HG03565 (cell line): ENCODE measurements at regions not wholly inside any gene's neighbourhood (a gene's known extent, or its start where the extent isn't known, plus 50 kb on each side); places are given as distances from the start of the nearest gene placed in this dataset.

Experiments used
- ATAC-seq: cut with Tn5 transposase; IDR thresholded peaks from one replicate; pipeline ENCODE4 v1.9.1; 2021; ENCODE audit warnings: mild to moderate bottlenecking, moderate library complexity; ENCODE audit not compliant: unreplicated experiment

DNA sequence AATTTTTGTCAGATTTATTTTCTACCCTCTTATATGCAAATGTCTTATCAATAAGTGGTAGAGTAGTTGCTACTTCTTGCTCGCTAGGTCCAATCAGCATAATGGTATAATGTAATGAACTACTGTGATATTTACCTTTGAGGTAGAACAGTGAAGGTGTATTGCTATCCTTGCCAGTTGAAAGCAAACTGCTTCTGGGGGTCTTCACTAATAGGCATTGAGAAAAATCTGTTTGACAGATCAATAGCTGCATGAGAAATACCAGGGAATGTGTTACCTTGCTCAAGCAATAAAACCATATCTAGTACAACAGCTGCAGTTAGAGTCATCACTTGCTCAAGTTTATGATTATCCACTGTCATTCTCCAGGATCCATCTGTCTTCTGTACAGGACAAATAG lies 50.1 kb upstream of the EFEMP1 start:
- ATAC-seq: no peak

- no peak for ATAC-seq
These were observed 53.1 kb upstream of the EFEMP1 start for GRCh38 chr2:55976681-55977080.

DNA sequence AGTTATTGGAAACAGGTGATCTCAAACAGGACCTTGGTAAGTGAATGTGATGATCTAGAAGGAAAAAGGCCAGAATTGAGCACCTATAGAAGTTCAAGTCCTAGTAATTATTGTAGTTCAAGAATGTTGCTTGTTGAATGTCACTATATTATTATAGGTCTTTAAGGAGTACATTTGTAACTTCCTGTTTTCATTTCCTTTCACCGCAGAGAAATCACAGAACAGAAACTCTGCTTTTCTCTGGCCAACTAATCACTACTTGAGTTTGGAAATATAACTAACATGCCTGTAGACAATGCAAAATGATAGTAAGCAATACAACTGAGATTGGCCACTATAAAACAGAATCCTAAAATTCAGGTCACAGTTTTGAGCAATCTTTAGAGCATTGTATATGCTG lies 61.8 kb upstream of the EFEMP1 start:
- peak; percentile 91 for ATAC-seq

- ATAC-seq: no peak
These were observed 62.4 kb upstream of the EFEMP1 start for GRCh38 chr2:55986001-55986400.

DNA sequence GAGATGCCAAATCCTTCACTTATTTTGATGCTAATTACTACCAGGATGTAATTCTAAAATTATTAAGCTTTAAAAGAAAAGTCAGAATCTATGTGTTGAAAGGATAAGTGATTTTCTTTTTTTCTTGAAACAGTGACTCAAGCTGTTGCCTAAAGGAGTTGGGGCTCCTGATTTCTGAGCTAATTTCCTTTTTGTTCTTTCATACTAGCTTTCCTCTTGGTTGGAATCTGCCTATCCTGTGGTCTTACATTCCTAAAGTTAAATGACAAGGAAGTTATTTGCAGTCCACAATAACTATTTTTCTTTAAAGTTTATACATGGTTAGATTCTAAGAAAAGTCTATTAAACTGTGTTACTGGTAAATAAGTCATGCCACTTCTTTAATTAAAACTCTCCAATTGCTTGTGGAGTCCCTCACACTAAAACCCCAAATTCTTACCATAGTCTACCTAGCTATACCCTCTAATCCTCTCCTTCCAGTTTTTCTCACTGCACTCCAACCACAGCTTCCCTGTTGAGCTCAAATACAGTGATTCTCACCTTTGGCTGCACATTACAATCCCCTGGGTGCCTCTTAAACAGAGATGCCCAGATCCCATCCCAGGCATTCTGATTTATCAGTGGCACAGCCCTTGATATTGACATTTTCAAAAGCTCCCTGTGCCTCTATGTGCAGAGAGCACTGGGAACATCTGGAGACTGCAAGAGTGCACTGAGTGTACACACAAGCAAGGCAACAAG lies 63.3 kb upstream of the EFEMP1 start:
- ATAC-seq: no peak

DNA sequence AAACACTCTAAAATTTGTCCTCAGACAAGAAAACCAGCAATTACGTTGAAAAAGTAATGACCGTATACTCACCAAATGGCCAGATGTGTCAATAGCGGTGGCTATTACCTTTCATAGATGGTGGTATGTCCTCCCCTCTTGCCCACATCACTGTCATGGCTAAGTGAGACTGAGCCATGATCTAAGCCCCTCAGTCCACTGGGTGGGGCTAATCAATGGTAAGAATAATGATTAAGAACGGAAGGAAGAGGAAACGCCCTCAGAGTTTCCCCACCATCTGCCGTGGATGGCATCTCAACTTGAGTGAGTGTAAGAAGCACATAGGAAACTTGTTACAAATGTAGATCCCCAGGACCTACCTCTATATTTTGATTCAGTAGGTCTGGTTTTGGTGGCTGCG lies 65.8 kb upstream of the EFEMP1 start:
- ATAC-seq: no peak

DNA sequence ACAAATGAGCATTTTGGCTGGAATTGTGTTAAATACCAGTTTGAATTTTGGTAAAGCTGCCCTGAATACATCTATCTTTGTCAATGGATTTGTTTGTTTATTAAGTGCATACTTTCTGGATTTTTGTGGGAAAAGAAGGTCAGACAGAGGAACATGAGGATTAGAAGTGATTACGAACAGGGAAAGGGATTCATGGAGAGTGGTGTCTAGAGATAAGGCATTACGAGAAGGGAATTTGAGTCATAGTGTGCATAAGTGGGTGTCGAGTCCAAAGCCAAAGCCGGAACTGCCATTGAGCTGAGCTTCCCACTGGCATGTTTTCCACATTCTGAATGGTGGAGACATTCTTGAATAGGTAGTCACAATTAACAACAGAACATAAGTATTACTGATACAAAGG lies 68.9 kb upstream of the EFEMP1 start:
- ATAC-seq: no peak

GRCh38 chr2:55993685-55994084 lies 70.1 kb upstream of the EFEMP1 start:
- no peak for ATAC-seq

DNA sequence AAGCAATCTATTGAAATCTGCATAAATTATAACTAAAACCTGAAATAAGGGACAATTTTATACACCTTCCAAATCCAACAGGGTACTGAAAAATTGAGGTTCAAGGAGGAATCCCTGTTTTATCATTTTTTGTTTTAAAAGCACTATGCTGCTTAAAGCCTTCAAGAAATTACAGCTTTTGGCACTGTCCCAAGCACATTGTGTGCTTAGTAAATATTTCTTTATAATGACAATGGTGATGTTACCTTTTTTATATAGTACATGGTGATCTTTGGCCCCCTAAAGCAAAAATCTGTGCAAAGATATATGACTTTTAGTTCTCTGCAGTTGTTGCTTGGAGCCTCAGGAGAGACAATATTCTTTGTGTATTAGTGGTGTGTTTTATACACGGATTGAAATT lies 71.6 kb upstream of the EFEMP1 start:
- no peak for ATAC-seq

DNA sequence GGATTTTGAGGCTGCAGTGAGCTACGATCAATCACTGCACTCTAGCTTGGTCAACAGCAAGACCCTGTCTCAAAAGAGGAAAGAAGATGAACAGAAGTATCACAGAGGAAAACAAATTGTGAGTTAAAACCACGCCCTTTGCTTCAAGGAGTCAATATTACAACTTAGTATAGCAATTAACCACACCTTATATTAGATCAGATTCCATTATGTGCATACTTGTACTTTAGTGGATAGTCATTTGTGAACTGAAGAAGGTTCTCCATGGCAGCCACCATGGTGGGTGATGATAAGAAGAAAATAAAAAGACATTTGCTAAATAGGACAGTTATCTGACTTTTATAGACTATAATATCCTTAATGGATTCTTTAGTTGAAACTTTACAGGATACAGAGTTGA lies 72.3 kb upstream of the EFEMP1 start:
- ATAC-seq: no peak

DNA sequence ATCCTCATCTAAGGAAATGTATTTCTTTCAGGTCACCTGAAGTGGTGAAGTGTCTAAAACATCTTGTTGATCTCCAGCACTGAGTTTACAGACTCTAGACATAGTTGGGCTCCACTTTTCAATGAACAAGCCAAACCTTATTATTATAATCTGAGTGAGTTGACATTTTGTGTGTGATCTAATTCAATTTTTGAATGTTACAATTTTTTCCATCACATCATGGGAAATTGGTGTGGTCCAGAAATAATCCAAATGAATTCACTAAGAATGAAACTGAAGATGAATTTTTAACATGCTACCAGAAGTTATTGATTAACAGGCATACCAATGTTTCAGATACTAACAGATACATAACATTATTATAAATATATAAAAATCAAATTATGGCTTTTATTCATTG lies 75.6 kb upstream of the EFEMP1 start:
- ATAC-seq: no peak

DNA sequence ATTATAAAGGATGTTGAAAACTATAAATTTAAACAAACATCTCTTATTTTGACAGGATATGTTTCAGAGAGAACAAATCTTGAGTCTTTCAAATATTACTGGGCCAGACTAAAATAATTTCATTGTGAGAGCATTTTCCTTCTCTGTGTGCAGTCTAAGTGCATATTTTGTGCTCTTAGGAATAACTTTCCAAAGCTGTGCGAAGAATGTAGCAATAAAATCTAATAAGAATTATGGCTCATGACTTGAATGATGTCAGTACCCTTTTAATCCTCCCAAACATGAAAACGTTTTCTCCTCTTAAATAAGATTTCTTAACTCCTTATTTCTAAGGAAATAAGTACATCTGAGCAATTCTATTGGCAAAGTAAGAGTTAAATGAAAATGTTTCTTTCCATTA lies 76.2 kb upstream of the EFEMP1 start:
- no peak for ATAC-seq

- ATAC-seq: no peak
These were observed 78.4 kb upstream of the EFEMP1 start for GRCh38 chr2:56001947-56002346.

DNA sequence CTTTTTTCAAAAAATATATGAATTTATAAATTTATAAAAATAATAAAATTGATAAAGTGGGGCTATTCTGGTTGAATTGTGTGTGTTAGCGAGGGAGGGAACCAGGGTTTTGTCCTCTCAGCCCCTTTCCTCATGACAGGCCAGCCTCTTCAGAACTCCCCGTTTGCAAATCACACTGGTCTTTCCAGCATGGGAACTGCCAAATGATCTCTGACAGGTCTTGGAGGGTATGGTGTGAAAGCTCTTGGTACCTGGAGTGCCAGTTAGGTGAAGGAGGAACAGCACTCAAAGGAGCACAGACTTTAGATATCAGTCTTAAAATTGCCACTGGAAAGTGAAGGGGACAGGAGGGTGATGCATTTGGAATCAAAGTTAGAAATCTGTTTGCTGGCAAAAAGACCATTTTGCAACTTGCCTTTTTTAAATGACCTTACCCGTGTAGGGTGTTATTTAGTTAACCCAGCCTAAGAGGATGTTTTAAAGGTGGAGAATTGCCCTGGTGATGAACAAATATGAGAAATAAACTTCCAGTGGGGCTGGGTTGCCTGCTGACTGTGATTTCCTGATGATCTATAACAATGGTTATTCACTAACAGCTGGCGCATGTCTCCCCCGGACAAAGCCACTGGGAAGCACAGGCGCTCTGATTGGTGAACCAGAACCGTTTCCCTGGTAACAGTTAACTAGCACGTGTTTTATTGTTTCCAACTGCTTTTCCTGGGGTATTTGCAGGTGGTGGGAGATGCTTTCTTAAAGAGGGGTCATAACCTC lies 85.3 kb upstream of the EFEMP1 start:
- ATAC-seq: no peak

- ATAC-seq: no peak
These were observed 86.3 kb upstream of the EFEMP1 start for GRCh38 chr2:56009758-56010458.

- no peak for ATAC-seq
These were observed 88.0 kb upstream of the EFEMP1 start for GRCh38 chr2:56011624-56012023.

DNA sequence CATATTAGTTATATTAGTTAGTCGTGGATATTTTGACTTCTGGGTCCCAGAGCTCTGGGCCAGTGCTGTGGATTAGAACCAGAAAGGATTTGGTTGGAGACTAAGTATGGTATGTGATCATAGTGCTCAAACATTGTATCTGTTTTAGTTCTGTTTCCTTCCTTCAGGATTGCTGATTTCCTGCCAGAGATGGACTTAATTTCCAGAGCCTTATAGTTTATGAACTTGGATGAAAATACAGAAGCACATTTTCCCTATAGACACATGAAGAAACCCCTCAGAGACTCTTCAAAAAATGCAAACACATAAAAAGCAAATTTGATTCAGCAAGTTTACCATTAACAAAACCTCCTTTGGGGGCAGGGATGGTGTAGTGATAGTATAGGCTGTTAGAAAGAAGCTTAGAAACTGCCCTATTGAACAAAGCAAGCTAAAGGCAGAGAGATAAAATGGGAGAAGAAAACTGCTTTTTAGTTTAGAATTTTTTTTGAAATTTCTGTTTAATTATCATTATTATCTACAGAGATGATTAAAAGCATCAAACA lies 88.7 kb upstream of the EFEMP1 start:
- ATAC-seq: no peak

DNA sequence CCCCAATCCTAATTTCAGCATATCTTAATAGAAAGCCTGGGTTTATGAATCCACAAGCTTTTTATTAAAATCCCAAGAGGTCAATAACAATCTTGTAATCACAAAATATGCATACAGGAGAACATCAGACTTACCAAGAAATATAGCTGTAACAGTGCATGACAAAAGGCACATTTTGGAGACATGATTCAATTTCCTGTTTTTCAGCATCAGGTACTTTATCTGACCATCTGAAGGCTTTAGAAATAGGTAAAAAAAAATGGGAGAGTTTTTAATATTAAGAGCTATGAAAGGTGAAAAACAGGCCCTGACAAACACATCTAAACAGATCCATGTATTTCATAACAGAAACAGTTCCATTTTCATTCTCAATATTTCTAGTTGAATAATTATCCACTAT lies 89.9 kb upstream of the EFEMP1 start:
- no peak for ATAC-seq

GRCh38 chr2:56014046-56014730 lies 90.6 kb upstream of the EFEMP1 start:
- ATAC-seq: no peak

DNA sequence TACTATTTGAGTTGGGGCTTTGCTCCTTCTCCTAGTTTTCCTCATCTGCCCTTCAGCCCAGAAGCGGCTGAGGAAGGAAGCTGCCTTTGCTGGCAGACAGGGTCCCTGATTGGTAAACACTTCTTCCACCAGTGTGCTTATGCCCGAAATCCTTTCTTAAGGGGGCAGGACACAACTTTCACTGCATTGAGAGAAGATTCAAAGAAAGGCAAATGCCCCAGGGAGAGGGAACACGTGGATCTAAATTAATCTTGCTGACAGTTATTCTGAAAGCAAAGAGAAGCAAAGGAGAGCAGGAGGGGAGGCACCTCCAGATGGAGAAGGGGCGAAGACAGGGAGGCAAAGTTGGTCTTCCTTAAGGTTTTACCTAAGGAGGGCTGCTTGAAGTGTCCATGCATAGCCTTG lies 92.1 kb upstream of the EFEMP1 start:
- ATAC-seq: no peak

DNA sequence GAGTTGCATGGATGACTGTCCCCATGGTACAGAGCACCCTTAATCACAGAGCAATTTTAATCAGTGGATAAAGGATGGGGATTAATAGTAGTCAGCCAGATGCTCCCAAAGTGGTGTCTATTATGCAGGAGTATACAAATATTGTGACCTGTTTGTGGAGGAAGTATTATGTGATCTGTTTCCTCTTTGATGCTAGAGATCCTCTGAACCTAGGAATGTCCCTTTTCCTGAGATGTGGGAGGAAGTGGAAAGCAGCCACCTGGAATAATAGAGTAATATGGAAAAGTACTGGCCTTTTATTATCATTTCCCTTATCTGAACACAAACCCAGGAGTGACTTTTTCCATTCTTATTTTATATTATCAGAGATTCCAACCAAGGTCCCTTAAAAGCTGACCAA lies 94.2 kb upstream of the EFEMP1 start:
- ATAC-seq: no peak
